AG08396 (cell line): ENCODE measurements at regions not wholly inside any gene's neighbourhood (a gene's known extent, or its start where the extent isn't known, plus 50 kb on each side); places are given as distances from the start of the nearest gene placed in this dataset.
"Not testable (repeated sequence)": the region's sequence is repeated elsewhere in the genome, so short reads cannot be mapped to it uniquely, and the experiment has no call there.

ENCODE experiments used
- DNase-seq: peaks from one replicate; pipeline ENCODE4 v3.0.0; 2012; ENCODE audit warnings: low spot score, mixed read lengths

DNA sequence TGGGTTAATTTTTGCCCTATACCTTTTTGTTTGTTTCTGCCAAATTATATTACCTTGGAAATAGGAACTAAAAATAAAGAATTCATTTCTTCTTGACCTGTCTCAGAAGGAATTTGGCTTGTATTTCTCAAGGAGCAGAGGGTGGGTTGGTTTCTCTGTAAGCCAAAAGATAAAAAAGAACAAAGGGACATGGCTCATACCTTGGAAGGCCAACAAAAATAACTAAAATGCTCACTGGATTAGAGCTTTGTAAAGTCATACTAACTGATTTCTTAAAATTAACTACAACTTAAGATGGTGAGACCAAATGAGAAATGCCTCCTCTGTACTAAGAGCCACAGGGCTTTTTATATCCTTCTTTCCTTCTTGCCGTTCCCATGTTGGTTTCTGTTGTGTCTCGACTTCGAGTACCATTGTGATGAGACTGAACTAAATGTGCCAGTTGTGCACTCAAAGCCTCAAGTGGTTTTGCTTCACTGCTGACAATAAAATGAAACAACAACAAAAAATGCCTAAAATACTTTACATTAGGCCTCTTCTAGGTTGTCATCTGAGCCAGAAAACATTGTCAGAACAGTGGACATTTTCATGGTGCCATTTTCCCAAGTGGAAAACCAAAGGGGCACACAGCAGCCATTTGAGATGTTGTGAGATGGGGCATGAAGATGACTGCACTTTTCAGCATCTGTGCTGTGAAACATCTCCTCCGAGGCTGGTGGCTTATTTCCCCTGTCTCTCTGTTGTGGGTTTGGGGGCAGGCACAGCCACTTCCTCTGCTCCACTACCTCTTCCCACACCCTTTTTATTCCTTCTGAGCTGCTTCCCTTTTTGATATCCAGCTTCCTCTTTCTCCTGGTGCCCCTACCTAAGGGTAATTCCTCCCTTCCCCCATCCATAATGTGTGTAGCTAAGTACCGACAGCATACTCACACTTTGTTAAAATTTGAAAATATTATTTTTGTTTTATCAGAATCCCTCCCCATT is 51.8 kb upstream of the AGR3 start:
- DNase-seq: no peak

GRCh38 chr7:16934722-16935340 is 53.0 kb upstream of the AGR3 start:
- no peak for DNase-seq

DNA sequence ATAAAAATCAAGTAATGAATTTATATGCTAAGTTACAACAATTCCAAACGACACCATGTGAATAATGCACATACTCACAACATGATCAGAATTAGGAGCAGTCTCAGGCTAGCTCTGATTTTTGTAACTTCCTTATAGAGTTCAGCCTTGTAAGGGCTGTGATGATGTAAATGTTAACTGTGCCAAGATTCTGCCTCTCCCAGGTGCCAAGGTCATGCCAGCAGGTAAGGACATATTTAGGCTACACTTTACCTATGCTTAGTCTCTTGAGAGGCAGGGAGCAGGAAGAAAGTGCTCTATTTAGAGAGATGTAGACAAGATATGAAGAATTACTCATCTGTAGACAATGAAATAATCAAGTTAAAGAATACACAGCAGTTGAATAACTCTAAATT is 53.6 kb upstream of the AGR3 start:
- DNase-seq: no peak

DNA sequence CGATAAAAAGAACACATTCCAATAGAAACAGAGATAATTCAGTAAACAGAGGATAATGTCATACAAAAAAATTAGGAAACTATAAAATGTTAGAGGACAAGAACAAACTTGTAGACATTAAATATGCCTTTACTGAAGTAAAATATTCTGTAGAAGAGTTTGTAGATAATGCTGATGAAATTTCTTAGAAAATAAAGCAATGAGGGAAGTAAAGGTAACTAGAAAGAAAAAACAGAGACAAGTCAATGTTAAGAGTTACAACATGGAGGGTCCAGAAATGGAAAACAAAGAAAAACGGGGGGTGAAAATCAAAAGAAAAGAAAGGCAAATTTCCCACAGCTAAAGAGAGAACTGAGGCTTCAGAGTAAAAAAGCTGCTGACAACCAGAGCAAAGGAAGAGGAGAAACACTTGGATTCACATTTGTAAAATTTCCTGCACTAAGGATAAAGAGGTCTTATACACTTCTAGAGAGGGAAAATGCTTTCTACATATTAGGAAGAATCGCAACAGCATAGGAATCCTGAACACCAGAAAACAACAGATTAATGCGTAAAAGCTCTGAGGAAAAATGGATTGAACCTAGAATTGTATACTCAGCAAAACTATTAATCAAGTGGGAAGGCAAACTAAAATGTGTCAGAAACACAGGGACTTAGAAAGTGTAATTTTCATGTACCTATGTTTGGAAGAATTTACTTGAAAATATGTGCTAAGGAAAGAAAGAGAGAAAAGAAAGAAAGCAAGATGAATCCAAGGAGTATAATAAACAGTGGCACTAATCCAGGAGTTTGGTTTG is 55.0 kb upstream of the AGR3 start:
- DNase-seq: no peak

DNA sequence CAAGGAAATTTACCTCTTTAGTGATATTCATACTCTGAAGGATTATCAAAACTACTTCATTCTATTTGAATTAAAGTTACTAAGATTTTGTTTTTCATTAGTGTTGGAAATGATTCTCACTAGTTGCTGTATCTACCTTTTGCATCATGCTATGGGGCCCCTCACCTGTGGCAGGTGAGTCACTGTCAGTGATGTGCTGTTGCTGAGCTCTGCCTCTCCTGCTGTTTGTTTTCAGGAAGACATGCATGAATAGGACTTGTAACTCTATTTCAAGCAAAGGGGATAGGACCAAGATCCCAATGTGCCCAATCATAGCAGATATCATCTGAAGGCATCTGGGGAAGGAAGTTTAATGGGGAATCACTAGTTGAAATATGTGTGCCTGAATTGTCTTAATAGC is 57.4 kb upstream of the AGR3 start:
- no peak for DNase-seq

- DNase-seq: no peak
Measured at GRCh38 chr7:16940776-16941175, 59.0 kb upstream of the AGR3 start.

DNA sequence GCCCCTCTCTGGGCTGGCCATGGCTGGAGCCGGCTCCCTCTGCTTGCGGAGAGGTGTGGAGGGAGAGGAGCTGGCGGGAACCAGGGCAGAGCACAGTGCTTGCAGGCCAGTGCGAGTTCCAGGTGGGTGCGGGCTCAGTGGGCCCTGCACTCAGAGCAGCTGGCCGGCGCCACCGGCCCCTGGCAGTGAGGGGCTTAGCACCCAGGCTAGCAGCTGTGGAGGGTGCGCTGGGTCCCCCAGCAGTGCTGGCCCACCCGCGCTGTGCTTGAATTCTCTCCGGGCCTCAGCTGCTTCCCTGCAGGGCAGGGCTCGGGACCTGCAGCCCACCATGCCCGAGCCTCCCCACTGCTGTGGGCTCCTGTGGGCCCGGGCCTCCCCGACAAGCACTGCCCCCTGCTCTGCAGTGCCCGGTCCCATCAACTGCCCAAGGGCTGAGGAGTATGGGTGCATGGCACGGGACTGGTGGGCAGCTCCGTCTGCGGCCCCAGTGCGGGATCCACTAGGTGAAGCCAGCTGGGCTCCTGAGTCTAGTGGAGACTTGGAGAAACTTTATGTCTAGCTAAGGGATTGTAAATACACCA is 61.2 kb upstream of the AGR3 start:
- no peak for DNase-seq

GRCh38 chr7:16944936-16945335 is 63.2 kb upstream of the AGR3 start:
- DNase-seq: no peak

GRCh38 chr7:16945372-16945771 is 63.6 kb upstream of the AGR3 start:
- DNase-seq: no peak

GRCh38 chr7:16948110-16948509 is 66.3 kb upstream of the AGR3 start:
- DNase-seq: not testable (repeated sequence)

DNA sequence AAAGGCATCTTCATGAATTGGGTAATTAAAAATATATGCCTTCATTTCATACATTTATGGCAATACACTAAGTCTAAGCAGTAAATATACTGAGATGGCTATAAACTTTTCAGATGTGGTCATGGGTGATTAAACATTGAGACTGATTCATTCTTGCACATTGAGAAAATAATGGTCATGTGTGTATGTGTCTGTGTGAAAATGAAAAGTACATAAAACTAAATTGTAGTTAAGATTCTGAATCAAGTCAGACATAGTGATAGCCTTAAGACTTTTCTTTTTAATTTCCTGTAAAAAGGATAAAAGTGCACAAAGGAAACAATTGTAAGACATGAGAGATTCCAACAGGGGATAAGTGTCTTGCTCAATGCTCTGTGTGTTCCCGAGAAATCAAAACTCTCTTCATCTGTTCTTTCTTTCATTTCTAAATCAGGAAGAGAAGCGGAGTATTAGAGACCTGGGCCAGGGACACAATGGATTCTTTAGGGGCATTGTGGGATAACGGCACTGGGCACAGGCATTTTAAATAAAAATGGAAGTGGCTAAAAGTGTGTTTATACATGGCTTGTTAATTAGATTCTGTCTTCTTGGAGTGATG is 69.8 kb upstream of the AGR3 start:
- DNase-seq: no peak

DNA sequence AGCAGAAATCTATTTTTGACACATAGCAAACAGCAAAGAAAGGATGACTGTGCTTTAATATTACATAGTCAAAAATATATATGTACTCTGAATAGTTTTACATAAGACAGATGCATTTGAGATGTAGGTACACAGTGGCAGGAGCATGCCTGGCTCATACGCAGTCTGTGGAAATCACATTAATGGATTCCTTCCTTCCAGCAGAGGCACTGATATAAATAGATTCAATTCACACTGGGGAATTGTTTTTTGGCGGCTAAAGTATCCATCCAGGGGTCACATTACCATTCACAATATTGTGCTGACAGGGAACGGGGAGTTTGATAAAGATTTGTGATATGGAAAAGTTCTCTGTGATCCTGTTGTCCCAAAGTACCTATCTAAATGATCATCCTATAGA is 72.5 kb upstream of the AGR3 start:
- DNase-seq: no peak

DNA sequence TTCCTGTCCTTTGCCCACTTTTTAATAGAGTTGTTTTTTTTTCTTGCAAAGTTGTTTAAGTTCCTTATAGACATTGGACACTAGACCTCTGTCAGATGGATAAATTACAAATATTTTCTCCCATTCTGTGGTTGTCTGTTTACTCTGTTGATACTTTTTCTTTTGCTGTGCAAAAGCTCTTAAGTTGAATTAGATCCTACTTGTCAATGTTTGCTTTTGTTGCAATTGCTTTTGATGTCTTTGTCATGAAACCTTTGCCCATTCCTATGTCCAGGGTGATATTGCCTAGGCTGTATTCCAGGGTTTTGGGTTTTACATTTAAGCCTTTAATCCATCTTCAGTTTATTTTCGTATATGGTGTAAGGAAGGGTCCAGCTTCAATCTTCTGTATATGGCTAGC is 76.9 kb upstream of the AGR3 start:
- DNase-seq: no peak

GRCh38 chr7:16960337-16960965 is 78.7 kb upstream of the AGR3 start:
- DNase-seq: no peak

GRCh38 chr7:16961641-16962040 is 79.9 kb upstream of the AGR3 start:
- DNase-seq: peak; percentile 37

DNA sequence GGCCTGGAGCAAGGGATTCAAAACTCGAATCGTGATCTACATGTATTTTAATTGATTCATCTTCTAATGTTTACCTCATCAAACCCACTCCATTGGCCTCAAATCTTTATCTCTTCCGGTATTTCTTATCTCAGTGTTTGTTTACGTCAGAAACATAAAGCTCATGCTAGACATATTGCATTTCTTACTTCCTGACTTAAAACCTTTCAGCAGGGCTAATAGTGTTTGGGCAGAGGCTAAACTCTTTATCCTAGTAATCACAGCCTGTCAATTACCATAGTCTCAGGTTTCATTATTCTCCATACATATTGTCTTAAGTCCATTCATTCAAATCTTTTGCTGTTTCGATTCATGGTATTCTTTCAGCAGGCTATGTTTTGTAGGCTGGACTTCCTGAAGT is 81.3 kb upstream of the AGR3 start:
- DNase-seq: no peak

GRCh38 chr7:16965697-16966096 is 83.9 kb upstream of the AGR3 start:
- DNase-seq: not testable (repeated sequence)

- no peak for DNase-seq
Measured at GRCh38 chr7:16967300-16967811, 85.6 kb upstream of the AGR3 start.

- no peak for DNase-seq
Measured at GRCh38 chr7:16970732-16971482, 89.1 kb upstream of the AGR3 start.

- no peak for DNase-seq
Measured at GRCh38 chr7:16975712-16976111, 93.9 kb upstream of the AGR3 start.
